ENCODE measurements at regions not wholly inside any gene's neighbourhood (a gene's known extent, or its start where the extent isn't known, plus 50 kb on each side); places are given as distances from the start of the nearest gene placed in this dataset.

- no peak for DNase-seq (ENCODE audit: low read depth, low spot score)
- no peak overlapping the region for H3K4me3 ChIP-seq (ENCODE audit: low read depth, low read length)
- peaks cover 9% of the 10 kb centered on the region for H3K9me3 ChIP-seq (ENCODE audit: control insufficient read depth, insufficient read depth, low read length)
- POLR2A ChIA-PET = no interaction called here
- TF ChIP-seq, protein P1, sequence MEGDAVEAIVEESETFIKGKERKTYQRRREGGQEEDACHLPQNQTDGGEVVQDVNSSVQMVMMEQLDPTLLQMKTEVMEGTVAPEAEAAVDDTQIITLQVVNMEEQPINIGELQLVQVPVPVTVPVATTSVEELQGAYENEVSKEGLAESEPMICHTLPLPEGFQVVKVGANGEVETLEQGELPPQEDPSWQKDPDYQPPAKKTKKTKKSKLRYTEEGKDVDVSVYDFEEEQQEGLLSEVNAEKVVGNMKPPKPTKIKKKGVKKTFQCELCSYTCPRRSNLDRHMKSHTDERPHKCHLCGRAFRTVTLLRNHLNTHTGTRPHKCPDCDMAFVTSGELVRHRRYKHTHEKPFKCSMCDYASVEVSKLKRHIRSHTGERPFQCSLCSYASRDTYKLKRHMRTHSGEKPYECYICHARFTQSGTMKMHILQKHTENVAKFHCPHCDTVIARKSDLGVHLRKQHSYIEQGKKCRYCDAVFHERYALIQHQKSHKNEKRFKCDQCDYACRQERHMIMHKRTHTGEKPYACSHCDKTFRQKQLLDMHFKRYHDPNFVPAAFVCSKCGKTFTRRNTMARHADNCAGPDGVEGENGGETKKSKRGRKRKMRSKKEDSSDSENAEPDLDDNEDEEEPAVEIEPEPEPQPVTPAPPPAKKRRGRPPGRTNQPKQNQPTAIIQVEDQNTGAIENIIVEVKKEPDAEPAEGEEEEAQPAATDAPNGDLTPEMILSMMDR (IDR thresholded peaks at IDR 0.05; ENCODE audit: low read depth, low read length) = no peak
- H3K27me3 ChIP-seq (ENCODE audit: control insufficient read depth, insufficient read depth, low read length) = no peaks in the 10 kb centered on the region
- H3K27ac ChIP-seq (ENCODE audit: low read depth, low read length) = no peak overlapping the region
- CTCF ChIA-PET = interaction anchor here (1.2 kb wide), 1 partner anchor 11 kb away, joined by 4 read pairs; no protein-coding TSS in a partner anchor
Measured at GRCh38 chr2:53220969-53221368, 546.6 kb upstream of the CHAC2 start.

DNA sequence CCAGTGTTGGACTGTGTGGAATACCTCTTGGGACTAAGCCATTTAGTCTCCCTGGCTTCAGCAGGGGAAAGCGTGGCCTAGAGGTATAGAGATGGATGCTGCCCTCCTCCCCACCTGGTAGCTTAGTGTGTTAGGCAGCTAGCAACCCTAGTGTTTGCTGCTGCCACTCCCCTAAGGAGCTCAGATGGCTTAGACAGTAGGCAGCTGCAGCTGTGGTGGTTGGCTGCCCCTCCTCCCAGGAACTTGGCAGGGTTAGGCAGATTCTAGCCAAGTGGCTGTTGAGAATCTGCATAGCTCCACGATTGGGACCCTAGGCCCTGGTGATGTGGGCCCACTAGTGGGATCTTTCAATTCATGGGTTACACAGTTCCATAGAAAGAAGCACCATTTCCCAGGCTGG, 550.4 kb upstream of the CHAC2 start:
- Histone ChIP-seq H3K27ac (ENCODE audit: low read depth, low read length) (no peak overlapping the region), H3K9me3 (ENCODE audit: control insufficient read depth, insufficient read depth, low read length) (peaks cover 9% of the 10 kb centered on the region), H3K4me3 (ENCODE audit: low read depth, low read length) (no peak overlapping the region), H3K27me3 (ENCODE audit: control insufficient read depth, insufficient read depth, low read length) (no peaks in the 10 kb centered on the region)
- ChIA-PET POLR2A (no interaction called here), CTCF (no interaction called here)
- no peak for DNase-seq (ENCODE audit: low read depth, low spot score)
- TF ChIP-seq, protein P1 (IDR thresholded peaks at IDR 0.05; ENCODE audit: low read depth, low read length) = no peak

DNA sequence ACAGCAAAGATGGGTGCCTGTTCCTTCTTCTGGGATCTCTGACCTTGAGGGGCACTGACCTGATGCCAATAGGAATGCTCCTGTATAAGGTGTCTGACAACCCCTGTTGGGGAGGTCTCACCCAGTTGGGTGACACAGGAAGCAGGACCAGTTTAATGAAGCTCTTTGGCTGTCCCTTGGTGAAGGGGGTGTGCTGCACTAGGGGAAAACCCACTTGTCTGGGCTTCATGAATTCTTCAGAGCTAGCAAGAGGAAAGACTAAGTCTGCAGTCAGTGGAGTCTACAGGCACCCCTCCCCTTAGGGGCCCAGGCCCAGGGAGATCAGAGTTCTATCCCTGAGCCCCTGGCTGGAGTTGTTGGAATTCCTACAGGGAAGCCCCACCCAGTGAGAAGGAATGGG, 550.8 kb upstream of the CHAC2 start:
- Histone ChIP-seq H3K27ac (ENCODE audit: low read depth, low read length) (no peak overlapping the region), H3K27me3 (ENCODE audit: control insufficient read depth, insufficient read depth, low read length) (no peaks in the 10 kb centered on the region), H3K4me3 (ENCODE audit: low read depth, low read length) (no peak overlapping the region), H3K9me3 (ENCODE audit: control insufficient read depth, insufficient read depth, low read length) (peaks cover 9% of the 10 kb centered on the region)
- ChIA-PET POLR2A (no interaction called here), CTCF (no interaction called here)
- TF ChIP-seq, protein P1 (IDR thresholded peaks at IDR 0.05; ENCODE audit: low read depth, low read length) = no peak
- DNase-seq (ENCODE audit: low read depth, low spot score) = no peak

GRCh38 chr2:53212576-53212975, 555.0 kb upstream of the CHAC2 start:
- Histone ChIP-seq H3K9me3 (ENCODE audit: control insufficient read depth, insufficient read depth, low read length) (peaks cover 8% of the 10 kb centered on the region), H3K27ac (ENCODE audit: low read depth, low read length) (no peak overlapping the region), H3K27me3 (ENCODE audit: control insufficient read depth, insufficient read depth, low read length) (no peaks in the 10 kb centered on the region), H3K4me3 (ENCODE audit: low read depth, low read length) (no peak overlapping the region)
- ChIA-PET POLR2A (no interaction called here), CTCF (no interaction called here)
- TF ChIP-seq, protein P1 (IDR thresholded peaks at IDR 0.05; ENCODE audit: low read depth, low read length) = no peak
- no peak for DNase-seq (ENCODE audit: low read depth, low spot score)

DNA sequence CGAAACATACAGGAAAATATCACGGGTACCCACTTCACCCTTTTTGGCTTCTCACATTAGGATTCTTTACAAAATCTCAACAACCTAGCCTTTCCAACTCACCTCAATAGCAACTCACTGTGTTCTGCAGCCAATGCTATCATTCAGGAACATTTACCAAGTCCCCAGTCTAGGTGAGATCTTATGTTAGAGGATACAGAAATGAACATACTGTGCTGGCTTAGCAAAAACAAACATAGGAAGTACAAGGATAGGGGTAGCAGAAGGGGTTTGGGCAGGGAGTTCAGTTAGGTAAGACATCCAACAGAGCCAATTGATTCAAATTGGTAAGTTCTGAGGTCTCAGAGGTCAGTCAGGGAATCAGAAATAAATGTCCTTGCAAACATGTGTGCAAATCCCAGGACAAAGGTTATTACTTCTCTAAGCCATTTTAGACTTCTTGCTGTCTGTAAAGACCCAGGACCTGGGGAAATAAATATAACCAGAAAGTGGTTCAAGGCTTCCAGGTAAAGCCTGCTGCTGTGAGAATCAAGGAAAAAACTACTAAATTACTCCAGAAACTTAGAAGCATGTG, 556.3 kb upstream of the CHAC2 start:
- no peak overlapping the region for H3K4me3 ChIP-seq (ENCODE audit: low read depth, low read length)
- ChIA-PET CTCF (interaction anchor here (1.3 kb wide), 1 partner anchor 23 kb away, joined by 5 read pairs; no protein-coding TSS in a partner anchor), POLR2A (no interaction called here)
- no peak for DNase-seq (ENCODE audit: low read depth, low spot score)
- H3K27me3 ChIP-seq (ENCODE audit: control insufficient read depth, insufficient read depth, low read length) = no peaks in the 10 kb centered on the region
- no peaks in the 10 kb centered on the region for H3K9me3 ChIP-seq (ENCODE audit: control insufficient read depth, insufficient read depth, low read length)
- TF ChIP-seq, protein P1 (IDR thresholded peaks at IDR 0.05; ENCODE audit: low read depth, low read length) = no peak
- H3K27ac ChIP-seq (ENCODE audit: low read depth, low read length) = no peak overlapping the region

Data from AG04450 (cell line).